ENCODE measurements at regions not wholly inside any gene's neighbourhood (a gene's known extent, or its start where the extent isn't known, plus 50 kb on each side); places are given as distances from the start of the nearest gene placed in this dataset.
"Not testable (repeated sequence)": the region's sequence is repeated elsewhere in the genome, so short reads cannot be mapped to it uniquely, and the experiment has no call there.

- no peak overlapping the region for H3K4me3 ChIP-seq (ENCODE audit: low read depth, low read length)
- no peak for TF ChIP-seq CTCF (IDR thresholded peaks at IDR 0.05; ENCODE audit: borderline replicate concordance, insufficient read depth, low read depth, low read length)
Observed at GRCh38 chr1:182303778-182304177, 87.8 kb downstream of the GLUL start.

GRCh38 chr1:182301467-182302198 lies 90.0 kb downstream of the GLUL start:
- no peak overlapping the region for H3K4me3 ChIP-seq (ENCODE audit: low read depth, low read length)
- no peak for TF ChIP-seq CTCF (IDR thresholded peaks at IDR 0.05; ENCODE audit: borderline replicate concordance, insufficient read depth, low read depth, low read length)

- TF ChIP-seq CTCF (IDR thresholded peaks at IDR 0.05; ENCODE audit: borderline replicate concordance, insufficient read depth, low read depth, low read length) = no peak
- no peak overlapping the region for H3K4me3 ChIP-seq (ENCODE audit: low read depth, low read length)
Observed at GRCh38 chr1:182301026-182301436, 90.6 kb downstream of the GLUL start.

GRCh38 chr1:182299728-182300616 lies 91.6 kb downstream of the GLUL start:
- H3K4me3 ChIP-seq (ENCODE audit: low read depth, low read length) = no peak overlapping the region
- TF ChIP-seq CTCF (IDR thresholded peaks at IDR 0.05; ENCODE audit: borderline replicate concordance, insufficient read depth, low read depth, low read length) = no peak

- H3K4me3 ChIP-seq (ENCODE audit: low read depth, low read length) = not testable (repeated sequence)
Observed at GRCh38 chr1:182299054-182299727, 92.4 kb downstream of the GLUL start.

GRCh38 chr1:182297335-182297734 lies 94.3 kb downstream of the GLUL start:
- no peak overlapping the region for H3K4me3 ChIP-seq (ENCODE audit: low read depth, low read length)
- no peak for TF ChIP-seq CTCF (IDR thresholded peaks at IDR 0.05; ENCODE audit: borderline replicate concordance, insufficient read depth, low read depth, low read length)

GRCh38 chr1:182295697-182296096 lies 95.9 kb downstream of the GLUL start:
- TF ChIP-seq CTCF (IDR thresholded peaks at IDR 0.05; ENCODE audit: borderline replicate concordance, insufficient read depth, low read depth, low read length) = no peak

More at GRCh38 chr1:182295697-182296096, 95.9 kb downstream of the GLUL start:
- no peak overlapping the region for H3K4me3 ChIP-seq (ENCODE audit: low read depth, low read length)

Measured in GM12875 (cell line).